HEK293 (cell line): ENCODE measurements at regions not wholly inside any gene's neighbourhood (a gene's known extent, or its start where the extent isn't known, plus 50 kb on each side); places are given as distances from the start of the nearest gene placed in this dataset.

Source experiments
- CTCF ChIA-PET: fragments of 350-600 bp; formaldehyde crosslinking; extraction: SDS; loops from one replicate; lab custom pipeline; 2021; ENCODE audit warnings: antibody characterized with exemption; lab: Yijun Ruan, JAX
- POLR2A ChIA-PET: fragments of 300-600 bp; formaldehyde crosslinking; extraction: SDS; loops from one replicate; lab custom pipeline; 2020; ENCODE audit warnings: antibody characterized with exemption, inconsistent platforms; lab: Yijun Ruan, JAX
- H3K27ac ChIP-seq: fragments of 200-500 bp; sonication (Bioruptor generic); 2 replicates; pipeline ENCODE4 v1.5.1; 2014; ENCODE audit warnings: low read depth, low read length, control low read depth, inconsistent platforms; ENCODE audit errors: extremely low read depth
- H3K36me3 ChIP-seq, 2 experiments: fragments of 200-500 bp in 1 of 2; sonication (Bioruptor generic) in 1 of 2; 1 replicate in 1 of 2; 2 replicates in 1 of 2; pipeline ENCODE4 v1.5.1; 2014 to 2017; ENCODE audit warnings: inconsistent platforms in 2 of 2, low read length in 2 of 2; ENCODE audit not compliant: control insufficient read depth in 2 of 2, insufficient read depth in 1 of 2
- H3K4me1 ChIP-seq: fragments of 200-500 bp; sonication (Bioruptor generic); 2 replicates; pipeline ENCODE4 v1.5.1; 2014; ENCODE audit warnings: mild to moderate bottlenecking, low read length, inconsistent platforms; ENCODE audit not compliant: control insufficient read depth, insufficient read depth
- H3K4me3 ChIP-seq: 2 replicates; pipeline ENCODE4 v1.5.1; 2011; ENCODE audit warnings: low read depth, mild to moderate bottlenecking, control low read depth, low read length, moderate library complexity
- H3K9me3 ChIP-seq: fragments of 200-500 bp; sonication (Bioruptor generic); 2 replicates; pipeline ENCODE4 v1.5.1; 2014; ENCODE audit warnings: low read depth, low read length, inconsistent platforms; ENCODE audit not compliant: control insufficient read depth, insufficient read depth
- BCL11A ChIP-seq: fragments of 450-650 bp; formaldehyde crosslinking; IDR thresholded peaks from 2 replicates; pipeline ENCODE4 v1.5.1; 2016; ENCODE audit warnings: low read depth, missing biosample characterization, missing genetic modification characterization
- FEZF1 ChIP-seq: fragments of 450-650 bp; formaldehyde crosslinking; IDR thresholded peaks from 2 replicates; pipeline ENCODE4 v1.5.1; 2016; ENCODE audit warnings: missing biosample characterization, missing genetic modification characterization
- GLI4 ChIP-seq: fragments of 450-650 bp; formaldehyde crosslinking; IDR thresholded peaks from 2 replicates; pipeline ENCODE4 v1.5.1; 2016; ENCODE audit warnings: missing biosample characterization, missing genetic modification characterization
- HOXD13 ChIP-seq: sonication (generic); formaldehyde crosslinking; IDR thresholded peaks from 2 replicates; pipeline ENCODE4 v1.8.0; 2022; ENCODE audit warnings: missing genetic modification reagents, borderline replicate concordance
- MEIS1 ChIP-seq: sonication (generic); formaldehyde crosslinking; IDR thresholded peaks from 2 replicates; pipeline ENCODE4 v1.8.1; 2022; ENCODE audit warnings: missing genetic modification reagents, mild to moderate bottlenecking, borderline replicate concordance
- SCRT2 ChIP-seq: fragments of 450-650 bp; formaldehyde crosslinking; IDR thresholded peaks from 2 replicates; pipeline ENCODE4 v1.5.1; 2016; ENCODE audit warnings: missing biosample characterization, missing genetic modification characterization
- SETDB1 ChIP-seq: IDR thresholded peaks from one replicate; pipeline ENCODE4 v1.6.1; 2017; ENCODE audit warnings: mild to moderate bottlenecking, low read length, moderate library complexity, mixed read lengths; ENCODE audit not compliant: insufficient read length
- SP7 ChIP-seq: fragments of 450-650 bp; formaldehyde crosslinking; IDR thresholded peaks from 2 replicates; pipeline ENCODE4 v1.5.1; 2016; ENCODE audit warnings: missing biosample characterization, missing genetic modification characterization
- ZBTB20 ChIP-seq: fragments of 450-650 bp; formaldehyde crosslinking; IDR thresholded peaks from 2 replicates; pipeline ENCODE4 v1.5.1; 2016; ENCODE audit warnings: missing biosample characterization, missing genetic modification characterization
- ZEB2 ChIP-seq: fragments of 450-650 bp; formaldehyde crosslinking; IDR thresholded peaks from 2 replicates; pipeline ENCODE4 v1.5.1; 2016; ENCODE audit warnings: missing biosample characterization, missing genetic modification characterization
- ZNF169 ChIP-seq: fragments of 450-650 bp; formaldehyde crosslinking; IDR thresholded peaks from 2 replicates; pipeline ENCODE4 v1.5.1; 2016; ENCODE audit warnings: missing biosample characterization, missing genetic modification characterization
- ZNF202 ChIP-seq: fragments of 450-650 bp; formaldehyde crosslinking; IDR thresholded peaks from 2 replicates; pipeline ENCODE4 v1.5.1; 2016; ENCODE audit warnings: missing biosample characterization, missing genetic modification characterization, borderline replicate concordance
- ZNF311 ChIP-seq: fragments of 450-650 bp; formaldehyde crosslinking; IDR thresholded peaks from 2 replicates; pipeline ENCODE4 v1.5.1; 2017; ENCODE audit warnings: missing biosample characterization, missing genetic modification characterization, borderline replicate concordance
- ZNF366 ChIP-seq: fragments of 450-650 bp; formaldehyde crosslinking; conservative IDR thresholded peaks from 2 replicates; pipeline ENCODE4 v1.5.1; 2016; ENCODE audit warnings: missing biosample characterization, missing genetic modification characterization
- ZNF473 ChIP-seq: fragments of 450-650 bp; formaldehyde crosslinking; IDR thresholded peaks from 2 replicates; pipeline ENCODE4 v1.5.1; 2017; ENCODE audit warnings: missing biosample characterization, missing genetic modification characterization
- ZNF501 ChIP-seq: fragments of 450-650 bp; formaldehyde crosslinking; IDR thresholded peaks from 2 replicates; pipeline ENCODE4 v1.5.1; 2016; ENCODE audit warnings: missing biosample characterization, missing genetic modification characterization
- ZNF560 ChIP-seq: fragments of 450-650 bp; formaldehyde crosslinking; IDR thresholded peaks from 2 replicates; pipeline ENCODE4 v1.5.1; 2017; ENCODE audit warnings: missing biosample characterization, missing genetic modification characterization, borderline replicate concordance
- ZNF623 ChIP-seq: fragments of 450-650 bp; formaldehyde crosslinking; IDR thresholded peaks from 2 replicates; pipeline ENCODE4 v1.5.1; 2016; ENCODE audit warnings: missing biosample characterization, missing genetic modification characterization
- ZXDB ChIP-seq: fragments of 450-650 bp; formaldehyde crosslinking; IDR thresholded peaks from 2 replicates; pipeline ENCODE4 v1.5.1; 2016; ENCODE audit warnings: missing biosample characterization, missing genetic modification characterization
- TF ChIP-seq, protein P1 (sequence below): fragments of 450-650 bp; formaldehyde crosslinking; IDR thresholded peaks from 2 replicates; pipeline ENCODE4 v1.5.1; 2017; ENCODE audit warnings: missing biosample characterization, mild to moderate bottlenecking, missing genetic modification characterization, moderate library complexity
- TF ChIP-seq, protein P2 (sequence below): fragments of 450-650 bp; formaldehyde crosslinking; IDR thresholded peaks from 2 replicates; pipeline ENCODE4 v1.5.1; 2016; ENCODE audit warnings: missing biosample characterization, missing genetic modification characterization
- TF ChIP-seq, protein P3 (sequence below): fragments of 450-650 bp; formaldehyde crosslinking; IDR thresholded peaks from 2 replicates; pipeline ENCODE4 v1.5.1; 2016; ENCODE audit warnings: missing biosample characterization, missing genetic modification characterization
- TF ChIP-seq, protein P4 (sequence below): fragments of 450-650 bp; formaldehyde crosslinking; IDR thresholded peaks from 2 replicates; pipeline ENCODE4 v1.5.1; 2016; ENCODE audit warnings: missing biosample characterization, missing genetic modification characterization, low read depth
- TF ChIP-seq, protein P5 (sequence below): fragments of 450-650 bp; formaldehyde crosslinking; IDR thresholded peaks from 2 replicates; pipeline ENCODE4 v1.5.1; 2017; ENCODE audit warnings: missing biosample characterization, missing genetic modification characterization
- TF ChIP-seq, protein P6 (sequence below): fragments of 450-650 bp; formaldehyde crosslinking; IDR thresholded peaks from 2 replicates; pipeline ENCODE4 v1.5.1; 2017; ENCODE audit warnings: missing biosample characterization, missing genetic modification characterization
- TF ChIP-seq, protein P7 (sequence below): fragments of 450-650 bp; formaldehyde crosslinking; optimal IDR thresholded peaks from 2 replicates; pipeline ENCODE3; 2016; ENCODE audit warnings: missing biosample characterization, mild to moderate bottlenecking, missing genetic modification characterization

DNA sequence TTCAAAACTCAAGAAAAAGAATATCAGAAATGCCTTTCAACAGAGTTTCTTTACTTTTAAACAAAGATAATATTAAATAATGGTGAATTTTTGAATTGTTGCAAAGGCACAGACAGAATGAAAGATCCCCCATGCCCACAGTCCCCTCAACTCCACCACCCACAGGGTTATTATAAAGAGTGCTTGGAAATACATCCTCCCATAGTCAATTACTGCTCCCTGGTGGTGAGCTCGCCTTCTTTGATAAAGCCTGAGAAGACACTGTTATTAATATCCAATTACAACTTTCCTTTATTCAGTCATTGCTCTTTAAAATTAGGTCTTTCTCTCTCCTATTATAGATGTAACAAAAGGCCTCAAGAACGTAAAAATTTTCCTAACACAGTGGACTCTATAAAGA lies 490.2 kb upstream of the RORB start:
- Histone ChIP-seq H3K4me3 (no peak overlapping the region), H3K27ac (no peak overlapping the region), H3K9me3 (no peaks in the 10 kb centered on the region), H3K4me1 (no peaks in the 10 kb centered on the region), H3K36me3 (no peaks in the 10 kb centered on the region)
- ChIA-PET POLR2A (no interaction called here), CTCF (no interaction called here)
- no peak for TF ChIP-seq ZXDB (tag by site-specific recombination)
- no peak for TF ChIP-seq GLI4
- TF ChIP-seq, protein P1, sequence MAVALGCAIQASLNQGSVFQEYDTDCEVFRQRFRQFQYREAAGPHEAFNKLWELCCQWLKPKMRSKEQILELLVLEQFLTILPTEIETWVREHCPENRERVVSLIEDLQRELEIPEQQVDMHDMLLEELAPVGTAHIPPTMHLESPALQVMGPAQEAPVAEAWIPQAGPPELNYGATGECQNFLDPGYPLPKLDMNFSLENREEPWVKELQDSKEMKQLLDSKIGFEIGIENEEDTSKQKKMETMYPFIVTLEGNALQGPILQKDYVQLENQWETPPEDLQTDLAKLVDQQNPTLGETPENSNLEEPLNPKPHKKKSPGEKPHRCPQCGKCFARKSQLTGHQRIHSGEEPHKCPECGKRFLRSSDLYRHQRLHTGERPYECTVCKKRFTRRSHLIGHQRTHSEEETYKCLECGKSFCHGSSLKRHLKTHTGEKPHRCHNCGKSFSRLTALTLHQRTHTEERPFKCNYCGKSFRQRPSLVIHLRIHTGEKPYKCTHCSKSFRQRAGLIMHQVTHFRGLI, result no peak
- no peak for TF ChIP-seq ZNF311 (tag by site-specific recombination)
- TF ChIP-seq, protein P2, sequence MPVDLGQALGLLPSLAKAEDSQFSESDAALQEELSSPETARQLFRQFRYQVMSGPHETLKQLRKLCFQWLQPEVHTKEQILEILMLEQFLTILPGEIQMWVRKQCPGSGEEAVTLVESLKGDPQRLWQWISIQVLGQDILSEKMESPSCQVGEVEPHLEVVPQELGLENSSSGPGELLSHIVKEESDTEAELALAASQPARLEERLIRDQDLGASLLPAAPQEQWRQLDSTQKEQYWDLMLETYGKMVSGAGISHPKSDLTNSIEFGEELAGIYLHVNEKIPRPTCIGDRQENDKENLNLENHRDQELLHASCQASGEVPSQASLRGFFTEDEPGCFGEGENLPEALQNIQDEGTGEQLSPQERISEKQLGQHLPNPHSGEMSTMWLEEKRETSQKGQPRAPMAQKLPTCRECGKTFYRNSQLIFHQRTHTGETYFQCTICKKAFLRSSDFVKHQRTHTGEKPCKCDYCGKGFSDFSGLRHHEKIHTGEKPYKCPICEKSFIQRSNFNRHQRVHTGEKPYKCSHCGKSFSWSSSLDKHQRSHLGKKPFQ (tag by site-specific recombination), result no peak
- no peak for TF ChIP-seq ZNF366 (tag by site-specific recombination)
- no peak for TF ChIP-seq HOXD13 (CRISPR knock-in tag)
- TF ChIP-seq SETDB1, result no peak
- no peak for TF ChIP-seq ZNF202 (tag by site-specific recombination)
- TF ChIP-seq, protein P3, sequence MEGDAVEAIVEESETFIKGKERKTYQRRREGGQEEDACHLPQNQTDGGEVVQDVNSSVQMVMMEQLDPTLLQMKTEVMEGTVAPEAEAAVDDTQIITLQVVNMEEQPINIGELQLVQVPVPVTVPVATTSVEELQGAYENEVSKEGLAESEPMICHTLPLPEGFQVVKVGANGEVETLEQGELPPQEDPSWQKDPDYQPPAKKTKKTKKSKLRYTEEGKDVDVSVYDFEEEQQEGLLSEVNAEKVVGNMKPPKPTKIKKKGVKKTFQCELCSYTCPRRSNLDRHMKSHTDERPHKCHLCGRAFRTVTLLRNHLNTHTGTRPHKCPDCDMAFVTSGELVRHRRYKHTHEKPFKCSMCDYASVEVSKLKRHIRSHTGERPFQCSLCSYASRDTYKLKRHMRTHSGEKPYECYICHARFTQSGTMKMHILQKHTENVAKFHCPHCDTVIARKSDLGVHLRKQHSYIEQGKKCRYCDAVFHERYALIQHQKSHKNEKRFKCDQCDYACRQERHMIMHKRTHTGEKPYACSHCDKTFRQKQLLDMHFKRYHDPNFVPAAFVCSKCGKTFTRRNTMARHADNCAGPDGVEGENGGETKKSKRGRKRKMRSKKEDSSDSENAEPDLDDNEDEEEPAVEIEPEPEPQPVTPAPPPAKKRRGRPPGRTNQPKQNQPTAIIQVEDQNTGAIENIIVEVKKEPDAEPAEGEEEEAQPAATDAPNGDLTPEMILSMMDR, result no peak
- TF ChIP-seq, protein P4, sequence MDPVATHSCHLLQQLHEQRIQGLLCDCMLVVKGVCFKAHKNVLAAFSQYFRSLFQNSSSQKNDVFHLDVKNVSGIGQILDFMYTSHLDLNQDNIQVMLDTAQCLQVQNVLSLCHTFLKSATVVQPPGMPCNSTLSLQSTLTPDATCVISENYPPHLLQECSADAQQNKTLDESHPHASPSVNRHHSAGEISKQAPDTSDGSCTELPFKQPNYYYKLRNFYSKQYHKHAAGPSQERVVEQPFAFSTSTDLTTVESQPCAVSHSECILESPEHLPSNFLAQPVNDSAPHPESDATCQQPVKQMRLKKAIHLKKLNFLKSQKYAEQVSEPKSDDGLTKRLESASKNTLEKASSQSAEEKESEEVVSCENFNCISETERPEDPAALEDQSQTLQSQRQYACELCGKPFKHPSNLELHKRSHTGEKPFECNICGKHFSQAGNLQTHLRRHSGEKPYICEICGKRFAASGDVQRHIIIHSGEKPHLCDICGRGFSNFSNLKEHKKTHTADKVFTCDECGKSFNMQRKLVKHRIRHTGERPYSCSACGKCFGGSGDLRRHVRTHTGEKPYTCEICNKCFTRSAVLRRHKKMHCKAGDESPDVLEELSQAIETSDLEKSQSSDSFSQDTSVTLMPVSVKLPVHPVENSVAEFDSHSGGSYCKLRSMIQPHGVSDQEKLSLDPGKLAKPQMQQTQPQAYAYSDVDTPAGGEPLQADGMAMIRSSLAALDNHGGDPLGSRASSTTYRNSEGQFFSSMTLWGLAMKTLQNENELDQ (tag by site-specific recombination), result no peak
- TF ChIP-seq, protein P5, sequence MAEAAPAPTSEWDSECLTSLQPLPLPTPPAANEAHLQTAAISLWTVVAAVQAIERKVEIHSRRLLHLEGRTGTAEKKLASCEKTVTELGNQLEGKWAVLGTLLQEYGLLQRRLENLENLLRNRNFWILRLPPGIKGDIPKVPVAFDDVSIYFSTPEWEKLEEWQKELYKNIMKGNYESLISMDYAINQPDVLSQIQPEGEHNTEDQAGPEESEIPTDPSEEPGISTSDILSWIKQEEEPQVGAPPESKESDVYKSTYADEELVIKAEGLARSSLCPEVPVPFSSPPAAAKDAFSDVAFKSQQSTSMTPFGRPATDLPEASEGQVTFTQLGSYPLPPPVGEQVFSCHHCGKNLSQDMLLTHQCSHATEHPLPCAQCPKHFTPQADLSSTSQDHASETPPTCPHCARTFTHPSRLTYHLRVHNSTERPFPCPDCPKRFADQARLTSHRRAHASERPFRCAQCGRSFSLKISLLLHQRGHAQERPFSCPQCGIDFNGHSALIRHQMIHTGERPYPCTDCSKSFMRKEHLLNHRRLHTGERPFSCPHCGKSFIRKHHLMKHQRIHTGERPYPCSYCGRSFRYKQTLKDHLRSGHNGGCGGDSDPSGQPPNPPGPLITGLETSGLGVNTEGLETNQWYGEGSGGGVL, result no peak
- TF ChIP-seq MEIS1 (CRISPR knock-in tag), result no peak
- no peak for TF ChIP-seq ZBTB20 (tag by site-specific recombination)
- no peak for TF ChIP-seq ZNF473 (tag by site-specific recombination)
- TF ChIP-seq FEZF1 (tag by site-specific recombination), result no peak
- no peak for TF ChIP-seq BCL11A (tag by site-specific recombination)

DNA sequence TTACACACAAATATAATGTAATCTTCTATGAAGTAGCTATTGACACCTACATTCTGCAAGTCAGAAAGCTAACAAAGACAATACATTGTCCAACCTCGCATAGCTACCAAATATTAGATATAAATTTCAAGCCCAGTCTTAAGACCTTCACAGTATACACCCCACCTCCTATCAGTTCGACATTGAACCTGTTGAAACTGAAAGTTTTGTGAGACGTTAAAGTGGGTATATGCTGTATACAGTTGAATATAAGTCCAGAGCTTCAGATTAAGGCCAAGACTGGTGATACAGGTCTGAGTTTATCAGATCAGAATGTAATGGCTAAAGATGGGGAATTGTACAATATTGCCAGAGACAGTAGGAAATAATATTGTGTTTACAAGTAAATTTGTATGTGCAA lies 489.3 kb upstream of the RORB start:
- H3K36me3 ChIP-seq, result no peaks in the 10 kb centered on the region
- no peaks in the 10 kb centered on the region for H3K4me1 ChIP-seq
- no peak overlapping the region for H3K27ac ChIP-seq
- H3K9me3 ChIP-seq, result no peaks in the 10 kb centered on the region
- CTCF ChIA-PET, result no interaction called here
- POLR2A ChIA-PET, result no interaction called here
- H3K4me3 ChIP-seq, result no peak overlapping the region
- no peak for TF ChIP-seq SCRT2 (tag by site-specific recombination)
- no peak for TF ChIP-seq ZNF560
- no peak for TF ChIP-seq ZNF169 (tag by site-specific recombination)
- no peak for TF ChIP-seq ZNF501 (tag by site-specific recombination)
- TF ChIP-seq, protein P6, sequence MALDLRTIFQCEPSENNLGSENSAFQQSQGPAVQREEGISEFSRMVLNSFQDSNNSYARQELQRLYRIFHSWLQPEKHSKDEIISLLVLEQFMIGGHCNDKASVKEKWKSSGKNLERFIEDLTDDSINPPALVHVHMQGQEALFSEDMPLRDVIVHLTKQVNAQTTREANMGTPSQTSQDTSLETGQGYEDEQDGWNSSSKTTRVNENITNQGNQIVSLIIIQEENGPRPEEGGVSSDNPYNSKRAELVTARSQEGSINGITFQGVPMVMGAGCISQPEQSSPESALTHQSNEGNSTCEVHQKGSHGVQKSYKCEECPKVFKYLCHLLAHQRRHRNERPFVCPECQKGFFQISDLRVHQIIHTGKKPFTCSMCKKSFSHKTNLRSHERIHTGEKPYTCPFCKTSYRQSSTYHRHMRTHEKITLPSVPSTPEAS (tag by site-specific recombination), result no peak
- TF ChIP-seq ZEB2 (tag by site-specific recombination), result no peak
- TF ChIP-seq, protein P7, sequence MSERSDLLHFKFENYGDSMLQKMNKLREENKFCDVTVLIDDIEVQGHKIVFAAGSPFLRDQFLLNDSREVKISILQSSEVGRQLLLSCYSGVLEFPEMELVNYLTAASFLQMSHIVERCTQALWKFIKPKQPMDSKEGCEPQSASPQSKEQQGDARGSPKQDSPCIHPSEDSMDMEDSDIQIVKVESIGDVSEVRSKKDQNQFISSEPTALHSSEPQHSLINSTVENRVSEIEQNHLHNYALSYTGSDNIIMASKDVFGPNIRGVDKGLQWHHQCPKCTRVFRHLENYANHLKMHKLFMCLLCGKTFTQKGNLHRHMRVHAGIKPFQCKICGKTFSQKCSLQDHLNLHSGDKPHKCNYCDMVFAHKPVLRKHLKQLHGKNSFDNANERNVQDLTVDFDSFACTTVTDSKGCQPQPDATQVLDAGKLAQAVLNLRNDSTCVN (tag by site-specific recombination), result no peak
- TF ChIP-seq SP7 (tag by site-specific recombination), result no peak
- no peak for TF ChIP-seq ZNF623 (tag by site-specific recombination)
